OCI-LY7 (cell line): ENCODE measurements at regions not wholly inside any gene's neighbourhood (a gene's known extent, or its start where the extent isn't known, plus 50 kb on each side); places are given as distances from the start of the nearest gene placed in this dataset.

Experiments used
- EZH2phosphoT487 ChIP-seq: fragments of 200-600 bp; sonication (generic); IDR thresholded peaks from 2 replicates; pipeline ENCODE4 v1.6.1; 2018; ENCODE audit warnings: low read depth, borderline replicate concordance, mild to moderate bottlenecking, mixed run types, antibody characterized with exemption, low read length, moderate library complexity, mixed read lengths
- TF ChIP-seq, protein P1 (sequence below): fragments of 200-600 bp; sonication (generic); conservative IDR thresholded peaks from 2 replicates; pipeline ENCODE4 v1.5.1; 2014; ENCODE audit warnings: mild to moderate bottlenecking, antibody characterized with exemption, low read length, moderate library complexity, mixed read lengths

DNA sequence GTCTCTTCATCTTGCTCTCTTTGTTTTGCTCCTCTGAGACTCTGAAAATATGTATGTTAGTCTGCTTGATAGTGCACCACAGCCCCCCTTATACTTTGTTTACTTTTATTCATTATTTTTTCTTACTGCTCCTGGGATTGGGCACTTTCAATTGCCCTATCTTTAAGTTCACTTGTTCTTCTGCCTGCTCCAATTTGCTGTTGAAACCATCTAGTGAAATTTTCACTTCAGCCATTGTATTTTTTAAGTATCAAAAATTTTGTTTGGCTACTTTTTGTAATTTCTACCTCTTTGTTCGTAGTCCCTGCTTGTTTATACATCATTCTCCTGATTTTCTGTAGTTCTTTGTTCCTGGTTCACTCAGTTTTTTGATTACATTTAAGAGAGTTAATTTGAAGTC is 223.3 kb downstream of the SLC38A4 start:
- TF ChIP-seq, protein P1, sequence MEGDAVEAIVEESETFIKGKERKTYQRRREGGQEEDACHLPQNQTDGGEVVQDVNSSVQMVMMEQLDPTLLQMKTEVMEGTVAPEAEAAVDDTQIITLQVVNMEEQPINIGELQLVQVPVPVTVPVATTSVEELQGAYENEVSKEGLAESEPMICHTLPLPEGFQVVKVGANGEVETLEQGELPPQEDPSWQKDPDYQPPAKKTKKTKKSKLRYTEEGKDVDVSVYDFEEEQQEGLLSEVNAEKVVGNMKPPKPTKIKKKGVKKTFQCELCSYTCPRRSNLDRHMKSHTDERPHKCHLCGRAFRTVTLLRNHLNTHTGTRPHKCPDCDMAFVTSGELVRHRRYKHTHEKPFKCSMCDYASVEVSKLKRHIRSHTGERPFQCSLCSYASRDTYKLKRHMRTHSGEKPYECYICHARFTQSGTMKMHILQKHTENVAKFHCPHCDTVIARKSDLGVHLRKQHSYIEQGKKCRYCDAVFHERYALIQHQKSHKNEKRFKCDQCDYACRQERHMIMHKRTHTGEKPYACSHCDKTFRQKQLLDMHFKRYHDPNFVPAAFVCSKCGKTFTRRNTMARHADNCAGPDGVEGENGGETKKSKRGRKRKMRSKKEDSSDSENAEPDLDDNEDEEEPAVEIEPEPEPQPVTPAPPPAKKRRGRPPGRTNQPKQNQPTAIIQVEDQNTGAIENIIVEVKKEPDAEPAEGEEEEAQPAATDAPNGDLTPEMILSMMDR = no peak
- TF ChIP-seq EZH2phosphoT487 = no peak
